Esophagus (tissue), 2 donors: ENCODE measurements at regions not wholly inside any gene's neighbourhood (a gene's known extent, or its start where the extent isn't known, plus 50 kb on each side); places are given as distances from the start of the nearest gene placed in this dataset.

ENCODE experiments used
- H3K27ac ChIP-seq, 2 donors: one replicate each; pipeline ENCODE4 v1.5.1; 2013; ENCODE audit warnings: low read depth in 2 of 2, mild to moderate bottlenecking in 2 of 2, inconsistent platforms in 1 of 2, low read length in 1 of 2, moderate library complexity in 1 of 2
- H3K27me3 ChIP-seq, 2 donors: one replicate each; pipeline ENCODE4 v1.6.1; 2013; ENCODE audit warnings: low read length in 2 of 2, control low read depth in 1 of 2, mild to moderate bottlenecking in 1 of 2; ENCODE audit not compliant: insufficient read depth in 2 of 2, control insufficient read depth in 1 of 2
- H3K36me3 ChIP-seq, 2 donors: one replicate each; pipeline ENCODE4 v1.6.1; 2013; ENCODE audit warnings: low read length in 1 of 2; ENCODE audit not compliant: control insufficient read depth in 2 of 2, insufficient read depth in 2 of 2
- H3K4me1 ChIP-seq, 2 donors: one replicate each; pipeline ENCODE4 v1.6.1; 2013; ENCODE audit warnings: low read length in 1 of 2; ENCODE audit not compliant: control insufficient read depth in 2 of 2, insufficient read depth in 2 of 2
- H3K4me3 ChIP-seq, 2 donors: one replicate each; pipeline ENCODE4 v1.5.1; 2013; ENCODE audit warnings: low read length in 2 of 2, mild to moderate bottlenecking in 2 of 2, low read depth in 1 of 2, moderate library complexity in 1 of 2
- H3K9me3 ChIP-seq, 2 donors: one replicate each; pipeline ENCODE4 v1.6.1; 2013; ENCODE audit warnings: mild to moderate bottlenecking in 2 of 2, low read depth in 1 of 2, low read length in 1 of 2, moderate library complexity in 1 of 2; ENCODE audit not compliant: control insufficient read depth in 2 of 2, insufficient read depth in 1 of 2
- WGBS, 2 donors: extraction: QIAGEN DNeasy Blood & Tissue Kit; methylation state at CpG; one replicate each; pipeline ENCODE4 v1.1.7; 2013; 5-methylcytosine and 5-hydroxymethylcytosine counted together
- donor health status: healthy with polysubstance abuse.
- donor health status: Bipolar disorder and iron deficiency.

DNA sequence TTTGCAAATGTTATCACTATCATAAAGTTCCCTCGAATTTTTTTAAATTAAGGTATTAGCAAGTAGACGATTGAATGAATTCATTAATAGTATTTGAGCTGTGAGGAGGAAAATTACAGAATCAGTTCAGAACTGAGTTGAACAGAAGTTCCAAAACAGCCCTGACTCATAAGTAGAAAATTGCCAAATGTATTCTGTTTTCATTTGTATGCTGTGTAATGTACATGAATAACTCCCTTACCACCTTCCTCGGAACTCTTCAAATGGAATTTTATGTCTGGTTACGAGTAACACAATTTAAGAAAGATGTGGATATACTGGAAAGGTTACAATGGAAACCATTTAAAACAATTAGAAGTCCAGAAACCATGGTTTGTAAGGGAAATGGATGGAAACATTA, 283.3 kb upstream of the FAR2 start:
- H3K27ac ChIP-seq, result no peak overlapping the region
- H3K36me3 ChIP-seq, result no peaks in the 10 kb centered on the region
- H3K4me1 ChIP-seq, result no peaks in the 10 kb centered on the region
- no peak overlapping the region for H3K4me3 ChIP-seq
- H3K27me3 ChIP-seq, result no peaks in the 10 kb centered on the region
- H3K9me3 ChIP-seq, result no peaks in the 10 kb centered on the region
- WGBS, 2 donors, result 62 to 65% methylated on average over 4 of the region's 4 CpGs

DNA sequence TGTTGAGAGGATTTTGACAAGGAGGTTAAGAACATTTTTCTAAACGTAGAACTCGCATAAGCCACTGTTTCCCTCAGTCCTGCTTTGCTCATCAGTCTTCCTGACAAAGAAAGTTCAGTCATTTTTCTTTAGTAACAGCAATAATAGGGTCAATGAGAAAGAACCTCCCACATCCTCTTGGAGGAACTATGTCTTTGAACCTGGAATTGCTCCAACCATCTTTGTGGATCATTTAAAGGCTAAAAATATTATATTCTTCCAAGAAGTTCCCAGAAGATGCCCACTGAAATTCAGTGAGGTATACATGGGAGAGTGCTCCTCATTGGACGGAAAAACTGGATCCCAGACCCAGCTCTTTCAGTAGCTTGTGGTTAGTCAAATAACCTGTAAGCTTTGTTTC, 282.8 kb upstream of the FAR2 start:
- H3K27ac ChIP-seq, result no peak overlapping the region
- H3K36me3 ChIP-seq, result no peaks in the 10 kb centered on the region
- H3K27me3 ChIP-seq, result no peaks in the 10 kb centered on the region
- no peaks in the 10 kb centered on the region for H3K9me3 ChIP-seq
- H3K4me1 ChIP-seq, result no peaks in the 10 kb centered on the region
- WGBS, 2 donors, result 56 to 57% methylated on average over 3 of the region's 3 CpGs
- H3K4me3 ChIP-seq, result no peak overlapping the region

DNA sequence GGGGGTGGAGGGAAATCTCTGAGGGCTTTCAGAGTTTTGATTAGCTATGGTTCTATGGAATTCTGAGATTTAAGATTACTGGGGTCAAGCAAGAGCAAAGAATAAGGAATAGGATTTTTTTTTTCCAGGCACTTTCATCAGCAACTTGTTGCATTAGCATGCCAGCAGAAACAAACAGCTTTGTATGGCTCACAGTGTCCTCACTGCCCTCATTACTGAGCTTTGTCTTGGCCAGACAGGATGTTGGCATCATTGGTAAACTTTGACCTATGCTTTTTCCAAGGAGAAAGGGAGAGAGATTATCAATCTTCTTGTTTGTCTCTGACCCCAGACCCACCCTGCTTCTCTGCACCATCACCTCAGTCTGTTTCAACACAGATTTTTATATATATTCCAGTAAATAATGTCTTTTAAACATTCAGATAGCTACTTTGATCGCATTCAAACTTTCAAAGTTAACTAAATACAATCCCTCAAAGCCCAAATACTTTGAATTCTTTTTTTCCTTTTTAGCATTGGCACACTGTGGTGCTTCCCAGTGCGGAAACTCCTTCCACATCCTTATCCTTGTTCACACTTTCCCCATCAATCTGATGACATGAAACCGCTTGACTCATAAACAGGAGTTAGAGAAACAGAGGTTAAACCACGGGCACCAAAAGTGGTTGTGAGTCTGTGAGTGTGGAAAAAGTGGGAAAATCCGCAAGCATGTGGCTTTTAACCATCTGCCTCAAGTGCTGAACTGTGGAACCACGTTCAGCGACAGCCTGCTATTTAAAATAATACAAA, 282.2 kb upstream of the FAR2 start:
- H3K27me3 ChIP-seq, result no peaks in the 10 kb centered on the region
- H3K9me3 ChIP-seq, result no peaks in the 10 kb centered on the region
- no peak overlapping the region for H3K27ac ChIP-seq
- 78 to 81% methylated on average over 7 of the region's 7 CpGs for WGBS, 2 donors
- no peak overlapping the region for H3K4me3 ChIP-seq
- H3K36me3 ChIP-seq, result no peaks in the 10 kb centered on the region
- no peaks in the 10 kb centered on the region for H3K4me1 ChIP-seq

DNA sequence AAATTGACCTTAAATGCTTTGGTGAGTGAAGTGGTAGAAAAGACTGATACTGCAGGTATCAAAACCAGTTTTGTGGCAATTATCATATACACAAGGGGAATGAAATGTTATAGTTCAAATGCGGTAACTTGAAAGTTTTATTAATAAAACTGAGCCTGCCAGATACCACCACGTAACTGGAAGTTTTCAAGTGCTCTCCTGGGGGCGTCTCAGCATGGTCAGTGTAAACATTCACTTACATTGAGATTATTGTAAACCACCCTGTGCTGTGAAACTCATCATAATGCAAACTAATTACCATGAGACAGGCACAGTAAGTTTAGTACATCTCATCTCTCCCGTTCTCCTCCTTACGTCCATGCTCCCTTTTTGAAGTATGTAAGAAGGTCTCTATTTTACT, 280.7 kb upstream of the FAR2 start:
- Histone ChIP-seq H3K4me1 (no peaks in the 10 kb centered on the region), H3K9me3 (no peaks in the 10 kb centered on the region), H3K4me3 (no peak overlapping the region), H3K27ac (no peak overlapping the region), H3K27me3 (no peaks in the 10 kb centered on the region), H3K36me3 (no peaks in the 10 kb centered on the region)
- WGBS, 2 donors, result 77 to 86% methylated on average over 5 of the region's 5 CpGs

DNA sequence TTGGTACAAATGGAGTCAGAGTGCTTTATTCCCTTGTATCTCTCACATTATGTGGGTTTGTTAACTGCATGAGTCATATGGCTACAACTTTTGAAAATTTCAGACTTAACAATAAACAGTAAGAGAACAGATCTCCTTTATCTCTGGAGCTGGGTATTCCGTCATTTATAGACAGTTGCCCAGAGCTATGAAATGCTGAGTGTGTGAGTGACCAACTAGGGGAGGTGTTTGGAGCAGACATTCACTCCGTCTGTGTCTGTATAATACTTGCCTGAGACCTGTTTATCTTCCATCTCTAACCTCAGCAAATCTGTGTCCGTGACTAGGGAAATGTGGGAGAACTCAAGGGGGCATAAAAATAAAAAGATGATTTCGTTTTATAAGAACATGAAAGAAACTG, 279.9 kb upstream of the FAR2 start:
- Histone ChIP-seq H3K4me3 (no peak overlapping the region), H3K4me1 (no peaks in the 10 kb centered on the region), H3K27ac (no peak overlapping the region), H3K27me3 (no peaks in the 10 kb centered on the region), H3K36me3 (no peaks in the 10 kb centered on the region), H3K9me3 (no peaks in the 10 kb centered on the region)
- 67 to 76% methylated on average over 4 of the region's 4 CpGs for WGBS, 2 donors

DNA sequence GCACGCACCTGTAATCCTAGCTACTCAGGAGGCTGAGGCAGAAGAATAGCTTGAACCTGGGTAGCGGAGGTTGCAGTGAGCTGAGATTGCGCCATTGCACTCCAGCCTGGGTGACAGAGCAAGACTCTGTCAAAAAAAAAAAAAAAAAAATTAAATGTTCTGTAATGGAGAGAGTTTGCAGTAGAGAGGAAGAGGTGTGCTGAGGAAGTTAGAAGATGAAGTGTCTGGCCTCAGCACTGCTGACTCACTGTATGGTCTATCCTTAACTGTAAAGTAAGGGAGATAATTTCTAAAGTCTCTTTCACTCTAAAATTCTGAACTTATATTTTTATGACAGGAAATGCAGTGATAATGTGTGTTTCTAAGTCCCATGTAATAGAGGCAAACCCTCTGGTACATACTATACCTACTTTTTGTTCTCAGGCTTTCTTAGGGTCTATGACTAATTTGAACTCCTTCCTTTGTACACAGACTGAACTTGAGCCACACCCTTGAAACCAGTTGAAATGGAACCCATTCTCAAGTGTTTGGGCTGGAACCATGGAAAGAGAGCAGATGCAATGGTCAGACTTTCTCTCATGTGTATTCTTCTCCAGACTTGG, 278.1 kb upstream of the FAR2 start:
- Histone ChIP-seq H3K27ac (no peak overlapping the region), H3K27me3 (no peaks in the 10 kb centered on the region), H3K4me1 (no peaks in the 10 kb centered on the region), H3K36me3 (no peaks in the 10 kb centered on the region), H3K9me3 (no peaks in the 10 kb centered on the region), H3K4me3 (no peak overlapping the region)
- WGBS, 2 donors, result 61 to 72% methylated on average over 3 of the region's 3 CpGs

DNA sequence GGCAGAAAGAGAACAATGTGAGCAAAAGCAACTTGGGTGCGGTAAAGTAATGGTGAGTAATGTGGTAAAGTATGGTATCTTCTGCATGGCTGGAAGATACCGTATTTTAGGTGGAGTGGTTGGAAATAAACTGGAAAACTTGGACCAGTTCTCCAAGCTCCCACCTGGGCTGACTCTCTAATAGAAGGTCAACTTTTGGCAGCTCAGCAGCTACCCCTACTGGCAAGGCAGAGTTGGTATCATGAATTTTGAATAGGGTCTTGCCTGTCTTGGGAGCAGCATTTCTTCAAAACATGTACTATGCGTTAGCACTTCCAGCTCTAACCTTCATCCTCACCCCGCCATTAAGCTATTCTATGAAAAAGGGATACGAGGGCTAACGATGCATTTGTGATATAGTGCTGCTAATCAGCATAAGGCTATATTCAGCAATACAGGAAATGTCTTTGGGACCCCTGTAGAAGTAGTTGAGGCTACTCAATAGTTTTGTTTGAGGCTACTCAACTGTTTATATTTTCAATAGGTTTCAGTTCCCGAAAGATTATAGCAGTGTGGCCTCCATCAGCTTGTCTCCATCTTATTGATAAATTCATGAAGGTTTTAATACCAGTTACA, 276.3 kb upstream of the FAR2 start:
- Histone ChIP-seq H3K27ac (no peak overlapping the region), H3K27me3 (no peaks in the 10 kb centered on the region), H3K9me3 (no peaks in the 10 kb centered on the region), H3K4me3 (no peak overlapping the region), H3K4me1 (no peaks in the 10 kb centered on the region), H3K36me3 (no peaks in the 10 kb centered on the region)
- WGBS, 2 donors, result 60 to 61% methylated on average over 7 of the region's 7 CpGs

DNA sequence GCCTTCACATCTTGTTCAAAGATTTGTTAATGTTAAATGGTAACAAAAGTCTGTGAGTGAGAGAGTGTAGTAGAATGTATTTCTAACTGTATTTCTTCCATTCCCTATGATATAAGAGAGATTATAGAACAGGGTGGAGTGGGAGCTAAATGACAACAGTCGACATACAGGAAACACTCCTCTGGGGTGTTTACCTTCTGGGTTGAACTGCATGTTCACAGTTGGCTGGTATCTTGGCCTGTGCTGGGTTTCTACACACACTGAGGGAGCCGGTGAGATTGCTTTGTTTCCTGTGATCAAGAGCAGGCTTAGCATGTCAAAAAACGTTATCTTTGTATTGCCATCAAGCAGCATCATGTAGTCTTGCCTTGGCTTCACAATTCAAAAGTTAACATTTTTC, 274.3 kb upstream of the FAR2 start:
- no peaks in the 10 kb centered on the region for H3K4me1 ChIP-seq
- 46 to 47% methylated on average over 3 of the region's 3 CpGs for WGBS, 2 donors
- no peaks in the 10 kb centered on the region for H3K36me3 ChIP-seq
- no peak overlapping the region for H3K4me3 ChIP-seq
- H3K9me3 ChIP-seq, result no peaks in the 10 kb centered on the region
- no peaks in the 10 kb centered on the region for H3K27me3 ChIP-seq
- no peak overlapping the region for H3K27ac ChIP-seq

DNA sequence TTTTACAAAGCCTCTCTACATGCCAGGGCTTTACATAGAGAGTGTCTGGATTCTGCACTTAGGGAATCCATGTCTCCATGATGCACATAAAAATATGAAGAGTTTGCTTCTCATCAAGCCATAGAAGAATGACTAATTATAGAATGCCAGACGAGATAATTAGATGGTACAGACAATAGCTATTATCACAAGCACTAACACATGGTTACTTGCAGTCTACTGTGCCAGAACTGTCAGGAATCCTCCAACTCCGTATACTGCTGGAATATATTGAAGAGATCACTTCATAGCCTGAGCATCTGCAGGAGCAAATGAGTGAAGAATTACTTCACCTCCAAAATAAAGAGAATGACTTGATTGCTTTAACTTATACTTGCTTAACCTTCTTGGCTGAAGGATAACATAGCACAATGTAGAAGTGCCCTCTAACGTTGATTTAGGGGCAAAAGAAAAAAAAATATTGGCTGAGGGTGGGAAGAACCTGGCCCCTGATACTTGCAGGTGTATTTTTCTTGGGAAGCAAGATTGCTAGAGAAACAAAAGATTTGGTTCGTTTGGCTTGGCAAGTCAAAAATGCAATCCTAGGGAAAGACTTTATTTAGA, 272.8 kb upstream of the FAR2 start:
- 35 to 42% methylated on average over 4 of the region's 4 CpGs for WGBS, 2 donors
- no peaks in the 10 kb centered on the region for H3K36me3 ChIP-seq
- H3K4me3 ChIP-seq, result no peak overlapping the region

More for the DNA sequence above, 272.8 kb upstream of the FAR2 start:
- no peaks in the 10 kb centered on the region for H3K27me3 ChIP-seq
- H3K9me3 ChIP-seq, result no peaks in the 10 kb centered on the region
- no peak overlapping the region for H3K27ac ChIP-seq
- H3K4me1 ChIP-seq, result no peaks in the 10 kb centered on the region
